ENCODE measurements at regions not wholly inside any gene's neighbourhood (a gene's known extent, or its start where the extent isn't known, plus 50 kb on each side); places are given as distances from the start of the nearest gene placed in this dataset.
"Not testable (repeated sequence)": the region's sequence is repeated elsewhere in the genome, so short reads cannot be mapped to it uniquely, and the experiment has no call there.

DNA sequence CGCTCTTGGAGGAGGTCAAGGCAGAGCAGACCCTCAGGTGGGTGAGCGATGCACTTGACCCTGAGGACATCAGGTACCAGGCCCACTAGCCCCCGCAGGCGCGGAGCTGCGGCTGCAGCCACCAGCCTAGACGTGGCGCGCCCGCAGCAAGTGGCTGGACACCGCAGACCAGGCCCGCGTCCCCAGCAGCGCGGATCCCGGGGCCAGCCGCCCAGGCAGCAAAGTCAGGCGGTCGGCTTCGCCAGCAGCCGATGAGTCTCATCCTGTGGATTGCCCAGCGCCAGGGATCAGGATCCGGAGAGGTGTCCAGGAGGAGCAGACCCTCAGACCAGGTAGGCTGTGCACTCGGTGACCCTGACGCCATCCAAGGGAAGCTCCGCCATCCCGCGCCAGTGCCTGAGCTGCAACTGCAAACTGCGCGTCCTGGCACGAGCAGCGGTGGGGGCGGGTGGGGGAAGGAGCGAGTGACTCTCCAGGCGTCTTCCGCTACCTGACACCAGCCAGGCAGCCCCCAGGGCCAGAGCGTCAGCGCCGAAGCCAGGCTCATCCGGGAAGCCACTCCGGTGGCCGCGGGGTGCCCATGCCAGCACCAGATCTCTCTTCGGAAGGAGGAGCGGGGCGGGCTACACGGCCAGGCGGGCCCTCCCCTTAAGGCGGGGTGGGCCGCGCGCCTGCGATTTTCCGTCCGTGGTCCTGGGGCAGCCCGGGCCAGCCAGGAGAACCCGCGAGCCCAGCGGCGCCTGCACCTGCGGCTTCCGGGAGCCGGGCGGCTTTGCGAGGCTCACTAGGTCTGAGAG is 92.6 kb upstream of the THOC3 start:
- not testable (repeated sequence) for DNase-seq

DNA sequence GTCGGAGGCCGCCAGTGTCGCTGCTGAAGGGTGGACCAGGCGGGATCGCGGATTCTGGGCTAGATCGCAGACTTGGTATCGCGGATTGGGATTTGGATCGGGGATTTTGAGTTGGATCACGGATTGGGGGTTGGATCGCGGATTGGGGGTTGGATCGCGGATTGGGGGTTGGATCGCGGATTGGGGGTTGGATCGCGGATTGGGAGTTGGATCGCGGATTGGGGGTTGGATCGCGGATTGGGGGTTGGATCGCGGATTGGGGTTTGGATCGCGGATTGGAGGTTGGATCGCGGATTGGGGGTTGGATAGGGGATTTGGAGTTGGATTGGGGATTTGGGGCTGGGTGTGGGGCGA is 93.1 kb upstream of the THOC3 start:
- not testable (repeated sequence) for DNase-seq

DNA sequence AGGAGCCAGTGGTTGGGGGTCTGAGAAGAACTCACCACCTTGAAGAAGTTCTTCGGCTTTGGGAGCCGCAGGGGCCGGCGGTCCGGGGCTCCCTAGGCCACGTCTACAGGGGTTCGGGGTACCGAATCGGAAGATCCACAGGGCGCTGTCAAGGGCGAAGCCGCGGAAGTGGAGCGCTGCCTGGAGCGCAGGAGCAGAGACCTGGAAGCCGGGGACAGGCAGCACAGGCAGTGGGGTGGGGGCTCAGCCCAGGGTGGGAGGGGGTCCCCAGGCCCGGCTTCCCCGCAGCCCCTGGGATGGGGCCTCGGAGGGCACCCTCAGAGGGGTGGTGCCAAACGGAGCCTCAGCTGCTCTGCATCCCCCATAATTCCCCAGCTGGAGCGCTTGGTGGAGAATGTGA is 93.5 kb upstream of the THOC3 start:
- not testable (repeated sequence) for DNase-seq

DNA sequence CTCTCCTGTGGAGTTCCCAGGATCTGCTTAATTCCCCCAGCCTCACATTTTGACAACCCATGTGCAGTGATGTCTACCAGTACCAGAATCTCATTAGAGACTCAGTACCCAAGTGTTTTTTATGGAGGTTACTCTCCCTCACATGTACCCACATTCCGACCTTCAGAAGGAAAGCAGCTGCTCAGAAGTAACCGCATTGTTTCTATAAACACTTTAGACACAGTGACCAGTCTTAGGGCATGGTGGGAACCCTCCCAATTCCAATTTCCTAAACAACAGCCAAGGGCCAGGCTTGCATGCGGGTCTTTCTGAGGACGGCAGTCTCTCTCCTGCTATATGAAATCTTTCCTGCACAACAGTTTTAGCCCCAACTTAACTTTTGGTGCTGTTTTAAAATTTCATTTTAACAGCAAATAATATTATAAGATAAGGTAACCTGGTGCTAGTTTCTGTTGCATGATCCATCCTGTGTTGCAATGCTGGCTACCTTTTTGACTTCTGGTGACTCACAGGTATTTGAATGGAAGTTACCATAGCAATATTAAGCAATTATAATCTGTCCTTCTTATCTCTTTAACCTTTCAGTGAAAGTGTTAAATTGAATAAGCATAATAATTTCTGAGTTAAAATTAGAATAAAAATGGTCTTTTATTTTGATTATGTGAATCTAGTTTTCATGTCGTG is 98.3 kb upstream of the THOC3 start:
- not testable (repeated sequence) for DNase-seq

DNA sequence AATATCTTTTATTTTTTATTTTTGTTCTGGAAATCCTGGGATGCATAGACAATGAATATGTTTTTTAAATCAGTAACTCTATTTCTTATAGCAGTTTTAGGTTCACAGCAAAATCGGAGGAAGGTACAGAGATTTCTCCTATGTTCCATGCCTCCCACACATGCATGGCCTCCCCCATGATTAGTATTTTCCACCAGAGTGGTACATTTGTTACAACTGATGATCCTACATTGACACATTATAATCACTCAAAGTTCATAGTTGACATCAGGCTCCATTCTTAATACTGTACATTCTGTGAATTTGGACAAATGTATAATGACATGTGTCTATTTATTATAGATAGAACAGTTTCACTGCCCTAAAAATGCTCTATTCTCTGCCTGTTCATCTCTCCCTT is 99.0 kb upstream of the THOC3 start:
- not testable (repeated sequence) for DNase-seq

DNA sequence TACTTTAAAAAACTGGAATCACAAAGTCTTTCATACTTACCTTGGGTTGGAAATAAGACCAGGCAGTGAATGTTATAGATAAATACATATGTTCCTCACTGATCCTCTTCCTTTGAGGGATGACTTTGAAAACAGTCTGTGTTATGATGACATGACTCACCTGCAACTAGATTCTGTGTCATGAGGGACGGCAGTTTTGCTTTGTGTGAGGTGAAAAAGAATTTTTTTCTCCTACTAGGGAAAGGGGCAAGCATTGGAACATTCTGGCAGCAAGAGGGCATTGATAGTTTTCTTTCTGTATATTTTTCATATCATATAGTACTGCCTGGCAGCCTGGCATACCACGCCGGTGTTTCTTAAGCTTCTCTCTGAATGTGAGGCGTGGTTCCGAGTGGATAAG is 99.8 kb upstream of the THOC3 start:
- not testable (repeated sequence) for DNase-seq

DNA sequence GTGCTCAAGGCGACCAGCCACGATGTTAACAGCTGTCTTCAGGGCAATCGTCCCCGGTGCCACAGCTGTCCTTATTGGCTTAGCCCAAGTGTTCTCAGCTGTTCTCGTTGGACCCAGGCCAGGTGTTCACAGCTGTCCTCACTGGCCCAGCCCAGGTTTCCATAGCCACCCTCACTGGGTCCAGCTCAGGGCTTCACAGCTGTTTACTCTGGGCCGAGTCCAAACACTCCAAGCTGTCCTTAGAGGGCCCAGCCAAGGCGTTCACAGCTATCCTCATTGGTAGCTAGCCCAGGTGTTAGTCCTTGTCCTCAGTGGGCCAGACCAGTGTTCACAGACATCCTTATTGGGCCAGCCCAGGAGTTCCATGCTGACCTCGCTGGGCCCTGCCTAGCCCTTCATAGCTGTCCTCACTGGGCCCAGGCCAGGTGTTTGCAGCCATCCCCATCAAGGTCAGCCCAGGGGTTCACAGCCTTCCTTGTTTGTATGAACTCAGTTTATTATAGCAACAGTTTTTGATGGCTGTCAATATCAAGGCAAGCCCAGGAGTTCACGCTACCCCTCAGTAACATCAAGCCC is 106.0 kb upstream of the THOC3 start:
- not testable (repeated sequence) for DNase-seq

DNA sequence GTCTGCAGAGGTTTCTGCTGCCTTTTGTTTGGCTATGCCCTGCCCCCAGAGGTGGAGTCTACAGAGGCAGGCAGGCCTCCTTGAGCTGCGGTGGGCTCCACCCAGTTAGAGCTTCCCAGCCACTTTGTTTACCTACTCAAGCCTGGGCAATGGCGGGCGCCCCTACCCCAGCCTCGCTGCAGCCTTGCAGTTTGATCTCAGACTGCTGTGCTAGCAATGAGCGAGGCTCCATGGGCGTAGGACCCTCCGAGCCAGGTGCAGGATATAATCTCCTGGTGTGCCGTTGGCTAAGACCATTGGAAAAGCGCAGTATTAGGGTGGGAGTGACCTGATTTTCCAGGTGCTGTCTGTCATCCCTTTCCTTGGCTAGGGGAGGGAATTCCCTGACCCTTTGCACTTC is 115.6 kb upstream of the THOC3 start:
- DNase-seq, result not testable (repeated sequence)

DNA sequence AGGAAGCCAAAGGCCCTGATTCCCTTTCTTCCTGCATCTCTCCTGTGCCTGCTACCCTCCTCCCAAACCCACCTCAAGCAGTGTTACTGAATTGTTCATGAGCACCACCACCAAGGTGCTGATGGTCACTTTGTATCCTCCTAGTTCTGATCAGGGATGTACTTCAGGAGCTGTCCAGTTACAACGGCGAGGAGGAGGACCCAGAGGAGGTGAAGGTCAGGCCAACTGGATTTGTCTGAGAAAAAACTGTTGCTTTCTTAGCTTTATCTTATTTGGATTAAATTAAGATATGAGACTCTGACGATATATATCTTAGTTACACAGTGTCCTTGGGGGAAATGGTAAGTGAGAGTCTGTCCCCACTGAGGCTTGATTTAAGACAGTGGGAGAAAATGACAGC is 135.0 kb upstream of the THOC3 start:
- not testable (repeated sequence) for DNase-seq

DNA sequence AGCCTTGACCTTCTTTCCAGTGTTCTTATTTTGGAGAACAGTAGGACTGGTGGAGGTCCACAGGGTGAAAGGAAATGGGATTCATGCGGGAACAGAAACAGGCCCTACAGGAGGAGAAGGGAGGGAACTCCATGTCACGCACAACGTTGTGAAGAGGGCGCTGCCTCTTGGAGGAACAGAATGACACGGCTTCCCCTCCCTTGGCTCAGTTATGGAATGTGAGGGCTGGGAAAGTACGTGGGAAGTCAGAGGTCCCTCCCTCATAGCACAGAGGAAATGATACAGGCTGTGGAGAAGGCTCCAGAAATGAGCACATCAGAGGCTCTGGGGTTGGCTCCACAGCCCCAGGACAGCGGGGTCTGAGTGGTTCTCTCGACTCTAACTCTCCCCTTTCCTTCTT is 125.3 kb upstream of the SIMC1 start:
- not testable (repeated sequence) for DNase-seq

DNA sequence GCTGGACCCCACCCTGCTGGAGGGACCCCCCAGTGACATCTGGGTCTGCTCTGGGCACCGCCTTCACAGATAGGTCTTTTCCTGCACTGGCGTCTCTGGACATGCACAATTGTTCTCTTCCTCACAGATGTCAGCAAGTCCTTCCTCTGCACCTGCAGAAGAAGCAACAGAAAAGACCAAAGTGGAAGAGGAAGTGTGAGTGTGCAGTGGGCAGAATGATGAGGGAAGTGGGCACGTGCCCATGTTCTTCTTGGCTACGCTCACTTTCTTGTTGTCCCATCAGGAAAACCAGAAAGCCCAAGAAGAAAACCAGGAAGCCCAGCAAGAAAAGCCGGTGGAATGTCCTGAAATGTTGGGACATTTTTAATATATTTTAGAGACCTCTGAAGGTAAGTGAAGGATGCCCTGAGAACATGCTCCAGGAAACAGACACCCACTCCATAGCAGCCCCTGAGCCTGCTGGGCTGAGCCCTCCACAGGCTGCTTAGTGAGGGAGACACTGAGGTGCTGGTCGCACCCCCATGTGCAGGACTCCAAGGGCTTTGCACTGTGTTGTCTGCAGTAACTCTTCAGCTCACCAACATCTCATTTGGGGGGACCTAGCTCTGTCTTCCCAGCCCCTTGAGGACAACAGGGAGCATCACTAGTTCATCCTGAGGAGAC is 124.4 kb upstream of the SIMC1 start:
- not testable (repeated sequence) for DNase-seq

DNA sequence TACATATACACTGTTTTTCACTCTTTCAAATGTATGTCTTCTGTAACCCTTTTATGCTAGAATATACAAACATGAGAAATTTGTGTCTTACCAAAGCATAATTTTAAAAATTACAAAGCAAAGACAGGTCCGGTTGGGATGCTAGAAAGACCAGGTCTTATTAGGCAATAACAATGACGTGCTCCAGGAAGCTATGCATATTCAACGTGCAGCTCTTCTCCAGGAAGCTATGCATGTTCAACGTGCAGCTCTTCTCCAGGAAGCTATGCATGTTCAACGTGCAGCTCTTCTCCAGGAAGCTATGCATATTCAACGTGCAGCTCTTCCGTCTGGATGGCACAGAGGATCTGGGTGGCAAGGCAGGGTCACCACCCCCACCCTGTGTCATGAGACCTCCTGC is 123.4 kb upstream of the SIMC1 start:
- not testable (repeated sequence) for DNase-seq

DNA sequence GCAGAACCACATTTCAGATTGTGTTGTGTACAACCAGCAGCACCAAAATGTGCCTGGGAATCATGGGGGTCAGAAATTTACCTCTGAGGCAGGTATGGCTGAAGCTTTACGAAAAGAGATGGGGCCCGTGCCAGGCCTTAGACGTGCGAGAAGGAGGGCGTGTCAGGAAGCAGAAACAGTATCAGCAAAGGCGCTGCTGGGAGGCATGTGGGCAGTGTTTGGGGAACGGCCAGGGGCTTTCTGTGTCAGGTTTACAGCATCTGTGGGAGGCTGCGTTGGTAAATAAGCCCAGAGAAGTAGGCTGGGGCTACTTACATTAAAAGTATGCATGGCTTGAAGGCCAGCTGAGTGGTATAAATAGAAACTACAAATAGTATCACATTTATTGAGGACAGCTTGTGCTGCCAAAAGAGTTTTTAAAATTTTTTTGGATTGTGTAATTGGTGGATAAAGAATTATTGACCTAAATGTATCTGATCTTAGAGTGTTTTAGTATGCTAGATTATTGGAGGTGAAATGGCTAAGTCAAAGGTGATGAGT is 120.5 kb upstream of the SIMC1 start:
- not testable (repeated sequence) for DNase-seq

DNA sequence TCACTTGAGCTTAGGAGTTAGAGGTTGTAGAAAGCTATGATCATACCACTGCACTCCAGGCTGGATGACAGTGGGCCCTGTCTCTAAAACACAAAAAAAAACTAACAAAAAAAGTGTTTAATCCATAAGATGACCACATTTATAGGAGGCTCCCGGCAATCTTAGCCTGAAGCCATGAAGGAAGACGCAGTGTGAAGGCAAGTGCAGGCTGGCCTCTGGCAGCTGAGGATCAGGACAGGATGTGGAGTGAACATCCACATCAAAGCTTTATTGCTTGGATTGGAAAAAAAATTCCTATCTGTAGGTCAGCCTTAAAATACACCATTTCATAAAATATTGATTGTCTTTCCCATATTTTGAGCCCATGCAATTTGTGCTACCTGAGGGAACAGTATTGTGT is 115.9 kb upstream of the SIMC1 start:
- not testable (repeated sequence) for DNase-seq

DNA sequence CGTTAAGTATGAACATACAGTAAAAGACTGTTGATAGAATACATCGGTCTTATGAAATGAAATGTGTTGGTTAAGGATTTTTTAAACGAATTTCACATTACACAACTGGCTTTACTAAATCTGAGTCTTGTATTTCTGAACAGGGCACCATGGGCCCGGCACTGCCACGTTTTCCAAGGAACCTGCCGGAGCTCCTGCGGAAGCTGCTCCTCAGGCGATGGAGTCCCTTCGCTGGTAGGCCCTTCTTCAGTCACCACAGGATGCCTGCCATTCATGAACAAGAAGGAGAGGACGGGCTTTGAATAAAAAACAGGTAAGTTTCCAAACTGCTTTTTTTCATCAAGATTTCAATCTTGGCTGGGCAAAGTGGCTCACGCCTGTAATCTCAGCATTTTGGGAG is 114.1 kb upstream of the SIMC1 start:
- DNase-seq, result not testable (repeated sequence)

DNA sequence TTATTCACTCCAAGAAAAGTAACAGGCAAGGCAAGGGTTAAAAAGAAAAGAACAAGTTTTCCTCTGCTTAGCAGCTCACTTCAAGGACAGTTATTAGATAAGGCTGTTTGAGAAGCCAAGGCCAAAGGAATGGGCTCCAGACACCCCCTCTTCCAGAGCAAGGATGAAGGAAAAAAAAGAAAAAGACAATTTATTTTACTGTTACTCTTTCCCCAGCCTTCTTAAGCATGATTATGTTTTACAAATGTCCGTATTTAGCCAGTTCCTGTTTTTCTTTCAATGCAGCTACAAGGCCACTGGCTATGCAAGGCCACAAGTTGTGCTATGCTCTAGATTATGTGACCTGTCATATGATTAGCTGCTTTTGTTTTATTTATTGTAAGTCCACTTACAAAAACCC is 106.5 kb upstream of the SIMC1 start:
- DNase-seq, result no peak

DNA sequence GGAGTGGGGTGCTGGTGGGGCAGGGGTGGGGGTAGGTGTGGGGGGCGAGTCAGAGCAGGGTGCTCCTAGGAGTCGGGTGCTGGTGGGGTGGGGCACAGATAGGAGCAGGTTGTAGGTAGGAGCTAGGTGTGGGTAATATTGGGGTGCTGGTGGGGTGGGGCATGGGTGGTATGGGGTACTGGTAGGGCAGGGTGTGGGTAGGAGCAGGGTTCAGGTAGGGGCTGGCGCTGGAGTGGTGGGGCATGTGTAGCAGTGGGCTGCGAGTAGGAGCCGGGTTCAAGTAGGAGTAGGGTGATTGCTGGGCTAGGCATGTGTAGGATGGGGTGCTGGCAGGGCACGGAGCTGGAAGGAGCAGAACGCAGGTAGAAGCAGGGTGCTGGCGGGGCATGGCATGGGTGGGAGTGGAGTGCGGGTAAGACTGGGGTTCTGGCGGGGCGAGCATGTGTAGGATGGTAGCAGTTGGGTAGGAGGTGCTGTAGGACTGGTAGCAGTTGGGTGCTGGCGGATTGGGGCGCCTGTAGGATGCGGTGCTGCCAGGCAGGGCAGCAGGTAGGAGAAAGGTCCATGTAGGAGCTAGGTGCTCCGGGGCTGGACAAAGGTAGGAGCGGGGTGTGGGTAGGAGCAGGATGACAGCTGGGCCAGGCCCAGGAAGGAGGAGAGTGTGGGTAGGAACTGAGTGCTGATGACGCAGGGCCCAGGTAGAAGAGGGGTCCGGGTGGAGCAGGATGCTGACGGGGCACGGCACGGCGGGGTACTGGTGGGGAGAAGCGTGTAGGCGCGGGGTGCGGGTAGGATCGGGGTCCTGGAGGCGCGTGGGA is 105.5 kb upstream of the SIMC1 start:
- DNase-seq, result no peak

DNA sequence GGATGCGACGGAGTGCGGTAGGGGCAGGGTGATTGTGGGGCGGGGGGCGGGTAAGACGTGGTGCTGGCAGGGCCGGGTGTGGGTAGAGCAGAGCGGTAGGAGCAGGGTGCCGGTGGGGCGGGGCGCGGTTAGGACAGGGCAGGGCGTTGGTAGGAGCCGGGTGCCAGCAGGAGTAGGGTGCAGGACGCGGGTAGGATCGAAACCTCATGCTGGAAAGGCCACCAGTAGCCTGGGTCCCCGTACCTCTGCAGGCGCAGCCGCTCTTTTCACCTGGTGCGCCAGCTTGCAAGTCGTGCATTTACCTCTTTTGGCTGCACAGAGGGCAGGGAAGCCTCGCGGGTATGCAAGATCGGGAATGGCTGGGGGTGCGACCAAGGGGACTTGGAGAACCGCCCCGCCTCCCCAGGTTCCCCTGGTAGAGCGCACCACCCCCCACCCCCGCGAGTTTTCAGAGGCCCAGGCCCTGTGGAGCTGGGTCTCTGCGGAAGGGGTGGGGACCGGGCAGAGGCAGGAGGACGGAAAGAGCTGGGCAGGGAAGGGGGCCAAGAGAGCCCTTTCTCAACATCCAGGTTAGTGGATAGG is 104.8 kb upstream of the SIMC1 start:
- peak in 1 of 56 donors; percentile 40 for DNase-seq

DNA sequence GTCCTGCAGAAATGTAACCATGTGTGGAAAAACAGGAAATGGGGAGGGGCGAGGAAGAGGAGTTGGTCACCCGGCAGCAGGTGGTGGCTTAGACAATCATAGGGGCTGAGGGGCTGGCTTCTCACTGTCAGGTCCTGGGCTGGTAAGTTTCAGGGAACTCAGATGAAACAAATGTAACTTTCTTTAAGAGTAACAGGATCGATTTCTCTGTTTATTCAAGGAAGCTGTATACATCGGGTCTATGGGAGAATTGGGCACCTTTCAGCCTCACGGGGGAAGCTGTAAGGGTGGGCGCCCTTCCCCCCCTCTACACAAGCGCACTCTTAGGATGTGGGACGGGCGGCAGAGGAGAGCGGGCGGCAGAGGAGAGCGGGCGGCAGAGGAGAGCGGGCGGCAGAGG is 104.3 kb upstream of the SIMC1 start:
- DNase-seq, result no peak

DNA sequence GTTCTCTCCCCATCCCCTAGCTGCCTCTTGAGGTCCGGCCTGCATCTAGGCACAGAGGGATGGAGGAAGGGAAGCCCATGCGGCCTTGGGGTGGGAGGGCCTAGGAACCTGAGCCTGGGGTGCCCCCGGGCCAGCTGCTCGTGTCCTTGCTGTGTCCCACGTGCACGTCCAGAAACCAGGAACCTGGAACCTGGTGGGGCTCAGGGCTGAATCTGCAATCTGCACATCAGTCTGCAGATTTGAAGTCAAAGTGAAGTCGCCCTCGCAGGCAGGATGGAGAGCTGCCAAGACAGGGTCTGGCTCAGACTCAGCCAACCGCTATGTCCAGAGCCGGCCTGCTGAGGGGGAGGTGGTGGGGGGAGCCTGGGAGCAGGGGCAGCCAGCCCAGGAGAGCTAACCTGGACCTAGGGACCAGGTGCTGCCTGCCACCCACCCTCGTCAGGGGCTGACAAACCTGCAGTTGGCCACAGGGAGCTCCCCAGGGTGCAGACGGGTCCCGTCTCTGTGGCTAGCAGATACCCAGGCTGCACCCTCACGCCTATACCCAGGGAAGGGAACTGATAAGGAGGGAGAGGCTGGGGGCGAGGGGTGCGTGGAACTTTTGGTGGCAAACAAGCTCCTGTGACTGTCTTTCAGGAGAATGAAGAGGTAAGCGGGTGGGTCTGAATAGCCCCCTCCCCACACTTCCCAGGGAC is 103.5 kb upstream of the SIMC1 start:
- no peak for DNase-seq

Data from amygdala (tissue), 56 donors.